ENCODE measurements at regions not wholly inside any gene's neighbourhood (a gene's known extent, or its start where the extent isn't known, plus 50 kb on each side); places are given as distances from the start of the nearest gene placed in this dataset.

DNA sequence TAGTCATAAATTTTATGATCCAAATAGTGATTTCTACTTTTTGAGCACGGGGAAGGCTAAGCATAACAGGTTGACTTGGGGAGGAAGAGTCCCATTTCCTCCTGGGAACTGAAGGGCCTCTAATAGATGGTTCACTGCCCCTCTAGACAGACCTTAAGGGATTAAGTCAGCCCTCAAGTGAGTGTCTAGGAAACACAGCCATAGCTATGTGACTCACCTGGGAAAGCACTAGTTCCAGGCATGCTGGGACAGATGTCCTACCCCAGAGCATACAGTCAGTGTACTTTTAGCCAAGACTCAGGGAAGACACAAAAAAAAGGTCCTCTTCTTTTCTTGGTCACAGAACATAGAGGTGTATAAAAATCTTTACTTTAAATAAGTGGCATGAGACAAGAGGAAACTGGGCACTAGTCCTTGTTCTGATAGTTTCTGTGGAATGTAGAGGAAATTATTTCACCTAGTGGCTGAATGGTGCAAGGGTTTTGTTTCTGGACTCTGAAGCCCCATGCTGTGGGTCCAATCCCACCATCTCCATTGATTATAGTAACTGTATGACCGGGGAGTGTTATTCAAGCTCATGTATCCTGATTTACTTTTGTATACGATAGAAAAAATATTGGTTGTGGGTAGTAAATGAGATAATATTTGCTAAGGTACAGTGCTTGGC is 86.0 kb downstream of the NREP start:
- Histone ChIP-seq H3K4me3 (no peak overlapping the region), H3K9me3 (no peaks in the 10 kb centered on the region), H3K27ac (no peak overlapping the region), H3K27me3 (no peaks in the 10 kb centered on the region), H3K36me3 (no peaks in the 10 kb centered on the region), H3K4me1 (peaks cover 0 to 4% (median 0%) of the 10 kb centered on the region in 4 donors)
- no peak for TF ChIP-seq POLR2A (IDR thresholded peaks at IDR 0.05)
- TF ChIP-seq, protein P1, sequence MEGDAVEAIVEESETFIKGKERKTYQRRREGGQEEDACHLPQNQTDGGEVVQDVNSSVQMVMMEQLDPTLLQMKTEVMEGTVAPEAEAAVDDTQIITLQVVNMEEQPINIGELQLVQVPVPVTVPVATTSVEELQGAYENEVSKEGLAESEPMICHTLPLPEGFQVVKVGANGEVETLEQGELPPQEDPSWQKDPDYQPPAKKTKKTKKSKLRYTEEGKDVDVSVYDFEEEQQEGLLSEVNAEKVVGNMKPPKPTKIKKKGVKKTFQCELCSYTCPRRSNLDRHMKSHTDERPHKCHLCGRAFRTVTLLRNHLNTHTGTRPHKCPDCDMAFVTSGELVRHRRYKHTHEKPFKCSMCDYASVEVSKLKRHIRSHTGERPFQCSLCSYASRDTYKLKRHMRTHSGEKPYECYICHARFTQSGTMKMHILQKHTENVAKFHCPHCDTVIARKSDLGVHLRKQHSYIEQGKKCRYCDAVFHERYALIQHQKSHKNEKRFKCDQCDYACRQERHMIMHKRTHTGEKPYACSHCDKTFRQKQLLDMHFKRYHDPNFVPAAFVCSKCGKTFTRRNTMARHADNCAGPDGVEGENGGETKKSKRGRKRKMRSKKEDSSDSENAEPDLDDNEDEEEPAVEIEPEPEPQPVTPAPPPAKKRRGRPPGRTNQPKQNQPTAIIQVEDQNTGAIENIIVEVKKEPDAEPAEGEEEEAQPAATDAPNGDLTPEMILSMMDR (IDR thresholded peaks at IDR 0.05), result no peak
- WGBS (ENCODE audit: insufficient coverage, low coverage, low lambda C conversion rate, missing lambda C conversion rate), result 60% methylated on average over 3 of the region's 3 CpGs
- intact Hi-C loops (cut with DNase I), result no loop called here
- DNase-seq (no peak), ATAC-seq (no peak)

DNA sequence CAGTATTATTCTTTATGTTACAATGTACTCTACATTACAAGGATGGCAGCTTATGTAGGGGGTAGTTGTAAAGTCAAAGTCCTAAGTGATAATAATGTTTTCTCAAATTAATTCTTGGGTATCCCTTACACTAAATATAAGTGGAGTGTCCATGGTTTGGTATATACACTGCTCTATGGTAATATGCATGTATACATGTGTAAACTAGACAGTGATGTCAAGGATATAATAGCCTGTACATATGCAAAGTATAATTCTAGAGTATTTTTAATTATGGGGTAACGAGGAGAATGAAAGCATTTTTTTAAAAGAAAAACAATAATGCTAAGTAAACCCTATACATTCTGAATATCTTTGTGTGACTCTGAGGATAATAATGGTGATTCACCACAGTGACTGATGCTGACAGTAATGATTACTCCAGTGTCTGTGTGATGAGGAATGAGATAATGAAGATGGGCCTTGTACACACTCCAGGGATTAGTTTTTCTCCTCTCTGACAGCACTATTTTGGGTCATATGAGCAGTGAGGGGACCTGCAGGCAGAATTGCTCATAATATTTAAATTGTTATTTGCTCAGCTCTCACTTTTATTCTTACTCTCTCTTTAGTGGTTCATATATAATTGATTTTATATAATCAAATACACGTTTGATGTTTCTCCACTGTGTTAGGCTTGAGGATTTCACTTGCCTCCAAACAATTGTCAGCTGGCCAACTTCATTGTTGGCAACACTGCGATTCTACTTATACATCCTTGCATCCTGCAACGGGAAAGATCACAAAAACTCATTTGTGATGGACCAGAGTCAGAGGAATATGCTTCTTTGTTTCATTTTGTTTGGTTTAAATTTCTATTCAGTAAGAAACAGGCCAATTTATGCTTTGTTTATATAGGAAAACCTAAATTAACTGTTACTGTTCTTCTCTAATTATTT is 88.2 kb downstream of the NREP start:
- H3K9me3 ChIP-seq, result no peaks in the 10 kb centered on the region
- intact Hi-C loops (cut with DNase I), result no loop called here

GRCh38 chr5:111667128-111667736 is 89.8 kb downstream of the NREP start:
- no peak overlapping the region for H3K4me3 ChIP-seq
- no peaks in the 10 kb centered on the region for H3K27me3 ChIP-seq
- DNase-seq (no peak), ATAC-seq (no peak)
- no peak overlapping the region for H3K27ac ChIP-seq
- TF ChIP-seq, protein P1 (IDR thresholded peaks at IDR 0.05), result no peak
- TF ChIP-seq POLR2A (IDR thresholded peaks at IDR 0.05), result no peak
- H3K9me3 ChIP-seq, result no peaks in the 10 kb centered on the region
- no peaks in the 10 kb centered on the region for H3K36me3 ChIP-seq
- H3K4me1 ChIP-seq, result no peaks in the 10 kb centered on the region
- WGBS (ENCODE audit: insufficient coverage, low coverage, low lambda C conversion rate, missing lambda C conversion rate), result 36% methylated on average over 2 of the region's 2 CpGs
- intact Hi-C loops (cut with DNase I), result no loop called here

More for the DNA sequence above, 88.2 kb downstream of the NREP start:
- TF ChIP-seq, protein P1 (IDR thresholded peaks at IDR 0.05), result no peak
- TF ChIP-seq POLR2A (IDR thresholded peaks at IDR 0.05), result no peak
- Histone ChIP-seq H3K4me3 (no peak overlapping the region), H3K36me3 (no peaks in the 10 kb centered on the region), H3K4me1 (peaks cover 0 to under 1% (median 0%) of the 10 kb centered on the region in 4 donors), H3K27ac (no peak overlapping the region), H3K27me3 (no peaks in the 10 kb centered on the region)
- WGBS (ENCODE audit: insufficient coverage, low coverage, low lambda C conversion rate, missing lambda C conversion rate), result 79% methylated on average over 4 of the region's 4 CpGs
- DNase-seq, result no peak
- no peak for ATAC-seq

DNA sequence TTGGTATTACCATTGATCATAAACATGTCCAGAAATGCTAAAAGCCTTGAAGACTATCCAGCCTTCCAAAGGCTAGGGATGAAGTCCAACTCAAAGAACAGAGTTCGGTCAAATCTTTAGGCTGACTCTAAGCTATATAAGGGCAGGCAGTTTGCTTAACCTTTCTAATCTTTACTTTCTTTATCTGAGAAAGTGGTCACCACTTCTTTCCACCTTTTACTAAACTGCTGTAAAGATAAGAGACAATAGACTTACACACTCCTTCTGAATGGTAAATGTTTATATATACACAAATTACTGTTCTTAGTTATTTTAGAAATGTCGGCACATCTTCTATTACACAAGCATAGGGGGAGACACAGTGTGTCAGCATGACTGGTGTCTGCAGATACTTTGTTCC is 100.4 kb downstream of the NREP start:
- TF ChIP-seq, protein P1 (IDR thresholded peaks at IDR 0.05), result no peak
- TF ChIP-seq POLR2A (IDR thresholded peaks at IDR 0.05), result no peak

More for the DNA sequence above, 100.4 kb downstream of the NREP start:
- Histone ChIP-seq H3K36me3 (no peaks in the 10 kb centered on the region), H3K9me3 (no peaks in the 10 kb centered on the region), H3K4me1 (peaks cover 0 to 30% (median 3%) of the 10 kb centered on the region in 4 donors), H3K27ac (no peak overlapping the region), H3K27me3 (no peaks in the 10 kb centered on the region), H3K4me3 (no peak overlapping the region)
- DNase-seq (no peak), ATAC-seq (no peak)
- 82% methylated on average over 2 of the region's 2 CpGs for WGBS (ENCODE audit: insufficient coverage, low coverage, low lambda C conversion rate, missing lambda C conversion rate)
- intact Hi-C loops (cut with DNase I), result no loop called here

All from right lobe of liver (tissue), 6 donors.